Naive thymus-derived CD4-positive, alpha-beta T cell (primary cell): ENCODE measurements at regions not wholly inside any gene's neighbourhood (a gene's known extent, or its start where the extent isn't known, plus 50 kb on each side); places are given as distances from the start of the nearest gene placed in this dataset.
"Not testable (repeated sequence)": the region's sequence is repeated elsewhere in the genome, so short reads cannot be mapped to it uniquely, and the experiment has no call there.

Experiments
- ATAC-seq: fragments of 150-1000 bp; cut with Tn5 transposase; 2 replicates; pipeline ENCODE4 v1.10.0; 2021; ENCODE audit warnings: mild to moderate bottlenecking, moderate library complexity
- CTCF ChIA-PET: fragments of 350-600 bp; sonication (Branson Sonifier 250); formaldehyde crosslinking; loops from one replicate; lab custom pipeline; 2021; ENCODE audit warnings: antibody characterized with exemption; lab: Charles Lee
- POLR2A ChIA-PET: fragments of 350-600 bp; sonication (Branson Sonifier 250); formaldehyde crosslinking; loops from one replicate; lab custom pipeline; 2021; ENCODE audit warnings: antibody characterized with exemption, inconsistent platforms; lab: Charles Lee
- DNase-seq, 9 donors: peaks; one replicate each; pipeline versions ENCODE4 v3.0.0 to v3.0.0-alpha.2; 2020 to 2022; ENCODE audit warnings: mixed read lengths in 1 of 9
- H3K27ac ChIP-seq: one replicate; pipeline ENCODE4 v1.7.0; 2013; ENCODE audit warnings: mild to moderate bottlenecking, low read depth, low read length, moderate library complexity
- H3K27me3 ChIP-seq, 2 donors: one replicate each; pipeline ENCODE4 v1.7.0; 2013; ENCODE audit warnings: low read length in 2 of 2, mild to moderate bottlenecking in 2 of 2, moderate library complexity in 2 of 2; ENCODE audit not compliant: control insufficient read depth in 2 of 2, insufficient read depth in 2 of 2
- H3K36me3 ChIP-seq, 3 experiments: 1 replicate in 2 of 3; 2 replicates in 1 of 3; pipeline ENCODE4 v1.7.0; 2013; ENCODE audit warnings: low read length in 3 of 3, mild to moderate bottlenecking in 3 of 3, moderate library complexity in 1 of 3; ENCODE audit not compliant: insufficient read depth in 3 of 3, control insufficient read depth in 2 of 3
- H3K4me1 ChIP-seq, 2 donors: one replicate each; pipeline ENCODE4 v1.7.0; 2013; ENCODE audit warnings: low read length in 2 of 2, mild to moderate bottlenecking in 2 of 2, moderate library complexity in 1 of 2; ENCODE audit not compliant: control insufficient read depth in 2 of 2, insufficient read depth in 2 of 2
- H3K4me3 ChIP-seq: 2 replicates; pipeline ENCODE4 v1.7.0; 2013; ENCODE audit warnings: mild to moderate bottlenecking, low read length
- H3K9me3 ChIP-seq, 3 experiments: 1 replicate in 2 of 3; 2 replicates in 1 of 3; pipeline ENCODE4 v1.7.0; 2013; ENCODE audit warnings: low read length in 3 of 3; ENCODE audit not compliant: control insufficient read depth in 2 of 3
- H3K27ac Mint-ChIP-seq, 9 donors: one replicate each; pipeline ENCODE4 v1.8.0; 2020 to 2022; ENCODE audit warnings: mixed read lengths in 9 of 9, mild to moderate bottlenecking in 8 of 9, moderate library complexity in 5 of 9, inconsistent platforms in 2 of 9
- H3K27me3 Mint-ChIP-seq, 5 donors: one replicate each; pipeline ENCODE4 v1.8.0; 2021 to 2022; ENCODE audit warnings: mixed read lengths in 5 of 5, mild to moderate bottlenecking in 1 of 5
- H3K36me3 Mint-ChIP-seq, 5 donors: one replicate each; pipeline ENCODE4 v1.8.0; 2020 to 2022; ENCODE audit warnings: mixed read lengths in 5 of 5, mild to moderate bottlenecking in 3 of 5, inconsistent platforms in 1 of 5
- H3K4me1 Mint-ChIP-seq, 7 donors: one replicate each; pipeline ENCODE4 v1.8.0; 2020 to 2022; ENCODE audit warnings: mixed read lengths in 7 of 7, mild to moderate bottlenecking in 3 of 7, inconsistent platforms in 1 of 7
- H3K4me3 Mint-ChIP-seq, 10 donors: one replicate each; pipeline ENCODE4 v1.8.0; 2020 to 2022; ENCODE audit warnings: mild to moderate bottlenecking in 10 of 10, mixed read lengths in 10 of 10, moderate library complexity in 6 of 10, inconsistent platforms in 2 of 10
- H3K9me3 Mint-ChIP-seq, 11 donors: one replicate each; pipeline ENCODE4 v1.8.0; 2020 to 2022; ENCODE audit warnings: mixed read lengths in 11 of 11, mild to moderate bottlenecking in 4 of 11, inconsistent platforms in 1 of 11, moderate library complexity in 1 of 11
- intact Hi-C, 2 donors: fragments of 100-400 bp; cut with micrococcal nuclease; formaldehyde crosslinking; loops; one replicate each; pipeline ENCODE4 v1.15.1; 2023

GRCh38 chr13:89515948-89516347 is 1831.5 kb upstream of the MIR17HG start:
- Mint-ChIP-seq H3K36me3 (no peaks in the 10 kb centered on the region), H3K27me3 (no peaks in the 10 kb centered on the region), H3K4me3 (no peak overlapping the region), H3K4me1 (no peaks in the 10 kb centered on the region), H3K27ac (no peak overlapping the region), H3K9me3 (peaks cover 5 to 34% (median 7%) of the 10 kb centered on the region in 11 donors)
- H3K27ac ChIP-seq = no peak overlapping the region
- H3K27me3 ChIP-seq = no peaks in the 10 kb centered on the region
- POLR2A ChIA-PET = no interaction called here
- H3K9me3 ChIP-seq = peaks cover 0 to 4% (median 0%) of the 10 kb centered on the region in 3 experiments
- no peaks in the 10 kb centered on the region for H3K36me3 ChIP-seq
- no peaks in the 10 kb centered on the region for H3K4me1 ChIP-seq
- no peak for DNase-seq
- intact Hi-C loops = no loop called here
- CTCF ChIA-PET = no interaction called here
- no peak overlapping the region for H3K4me3 ChIP-seq
- no peak for ATAC-seq

DNA sequence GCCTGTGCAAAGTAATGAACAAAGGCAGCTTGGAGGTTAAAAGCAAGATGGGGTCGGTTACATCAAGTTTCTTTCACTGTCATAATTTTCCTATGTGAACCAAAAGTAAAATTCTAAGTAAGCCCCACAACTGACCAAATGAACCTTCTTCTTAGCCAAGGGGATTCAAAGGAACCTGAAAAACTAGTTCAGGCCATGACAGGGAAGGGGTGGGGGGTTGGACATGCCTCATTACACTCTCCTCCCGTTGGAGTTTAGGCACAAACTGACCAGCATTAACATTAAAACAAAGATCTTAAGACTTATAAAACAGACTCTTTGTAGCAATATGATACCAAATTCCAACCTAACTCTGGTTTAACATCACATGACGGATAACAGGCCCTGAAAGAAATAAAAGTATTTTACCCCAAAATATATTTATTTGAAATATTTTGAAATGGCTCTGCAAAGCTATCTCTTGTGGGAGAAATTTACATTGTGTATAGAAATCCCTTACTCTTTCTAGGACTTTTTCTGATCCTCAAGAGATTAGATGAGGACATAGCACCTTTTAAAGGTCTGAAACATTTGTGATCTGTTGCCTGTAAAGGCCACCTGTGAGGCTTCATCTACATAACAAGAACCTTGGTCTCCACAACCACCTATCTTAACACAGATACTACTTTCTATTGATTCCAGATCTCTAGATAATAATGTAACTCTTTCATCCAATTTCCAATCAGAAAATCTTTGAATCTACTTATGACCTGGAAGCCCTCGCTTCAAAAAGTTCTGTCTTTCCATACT is 1829.0 kb upstream of the MIR17HG start:
- intact Hi-C loops = no loop called here
- H3K27me3 Mint-ChIP-seq = no peaks in the 10 kb centered on the region
- CTCF ChIA-PET = no interaction called here
- Histone ChIP-seq H3K27ac (no peak overlapping the region), H3K9me3 (peaks cover 0 to 4% (median 0%) of the 10 kb centered on the region in 3 experiments), H3K36me3 (no peaks in the 10 kb centered on the region), H3K4me1 (no peaks in the 10 kb centered on the region), H3K4me3 (no peak overlapping the region), H3K27me3 (no peaks in the 10 kb centered on the region)
- H3K4me3 Mint-ChIP-seq = no peak overlapping the region
- H3K27ac Mint-ChIP-seq = no peak overlapping the region
- POLR2A ChIA-PET = no interaction called here
- H3K36me3 Mint-ChIP-seq = no peaks in the 10 kb centered on the region
- H3K4me1 Mint-ChIP-seq = no peaks in the 10 kb centered on the region
- H3K9me3 Mint-ChIP-seq = peaks cover 2 to 30% (median 6%) of the 10 kb centered on the region in 11 donors
- no peak for ATAC-seq
- DNase-seq = no peak

DNA sequence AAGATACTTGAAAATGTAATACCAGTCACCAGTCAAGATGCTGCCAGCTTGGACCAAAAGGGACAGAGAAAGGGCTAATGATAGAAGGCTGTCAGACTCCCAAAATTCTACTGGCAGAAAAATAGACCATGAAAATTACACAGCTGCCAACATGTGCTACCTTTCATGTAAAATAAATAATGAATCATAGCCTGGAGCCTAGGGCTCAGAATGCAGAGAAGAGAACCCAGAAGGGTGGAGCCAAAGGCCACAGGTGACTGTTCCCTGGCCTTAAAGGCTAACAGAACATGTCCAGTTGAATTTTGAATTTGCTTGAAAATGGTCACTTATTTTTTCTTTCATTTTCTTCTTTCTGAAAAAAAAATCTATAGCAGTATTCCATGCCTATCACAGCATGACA is 1827.0 kb upstream of the MIR17HG start:
- ATAC-seq (no peak), DNase-seq (no peak)
- Mint-ChIP-seq H3K27me3 (no peaks in the 10 kb centered on the region), H3K4me3 (no peak overlapping the region), H3K4me1 (no peaks in the 10 kb centered on the region), H3K27ac (no peak overlapping the region), H3K9me3 (peaks cover 2 to 26% (median 6%) of the 10 kb centered on the region in 11 donors), H3K36me3 (no peaks in the 10 kb centered on the region)
- Histone ChIP-seq H3K27ac (no peak overlapping the region), H3K9me3 (no peaks in the 10 kb centered on the region), H3K4me1 (peaks cover 0 to 3% of the 10 kb centered on the region in 2 donors), H3K36me3 (no peaks in the 10 kb centered on the region), H3K4me3 (no peak overlapping the region), H3K27me3 (no peaks in the 10 kb centered on the region)
- POLR2A ChIA-PET = no interaction called here
- CTCF ChIA-PET = no interaction called here
- intact Hi-C loops = no loop called here

DNA sequence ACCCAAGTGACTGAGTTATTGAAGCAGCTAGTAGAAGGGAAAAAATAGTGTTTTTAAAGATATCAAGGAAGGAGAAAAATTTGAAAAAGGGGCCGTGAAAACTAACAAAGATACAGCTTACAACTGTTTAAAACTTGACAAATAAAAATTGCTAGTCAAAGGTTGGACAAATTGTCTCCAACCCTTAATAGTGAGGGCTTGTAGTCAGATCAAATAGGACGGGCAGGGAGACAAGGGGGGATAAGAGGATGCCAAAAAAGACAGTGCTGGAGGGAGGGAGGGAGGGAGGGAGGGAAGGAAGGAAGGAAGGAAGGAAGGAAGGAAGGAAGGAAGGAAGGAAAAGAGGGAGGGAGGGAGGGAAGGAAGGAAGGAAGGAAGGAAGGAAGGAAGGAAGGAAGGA is 1825.8 kb upstream of the MIR17HG start:
- H3K36me3 ChIP-seq, DNase-seq, H3K4me1 Mint-ChIP-seq, H3K9me3 ChIP-seq, H3K27me3 Mint-ChIP-seq, POLR2A ChIA-PET, H3K36me3 Mint-ChIP-seq, H3K27ac Mint-ChIP-seq, ATAC-seq, H3K4me3 ChIP-seq, H3K27me3 ChIP-seq, CTCF ChIA-PET, H3K4me1 ChIP-seq, H3K27ac ChIP-seq, intact Hi-C loops, H3K4me3 Mint-ChIP-seq: not testable (repeated sequence)
- peaks cover 2 to 26% (median 6%) of the 10 kb centered on the region in 11 donors for H3K9me3 Mint-ChIP-seq

DNA sequence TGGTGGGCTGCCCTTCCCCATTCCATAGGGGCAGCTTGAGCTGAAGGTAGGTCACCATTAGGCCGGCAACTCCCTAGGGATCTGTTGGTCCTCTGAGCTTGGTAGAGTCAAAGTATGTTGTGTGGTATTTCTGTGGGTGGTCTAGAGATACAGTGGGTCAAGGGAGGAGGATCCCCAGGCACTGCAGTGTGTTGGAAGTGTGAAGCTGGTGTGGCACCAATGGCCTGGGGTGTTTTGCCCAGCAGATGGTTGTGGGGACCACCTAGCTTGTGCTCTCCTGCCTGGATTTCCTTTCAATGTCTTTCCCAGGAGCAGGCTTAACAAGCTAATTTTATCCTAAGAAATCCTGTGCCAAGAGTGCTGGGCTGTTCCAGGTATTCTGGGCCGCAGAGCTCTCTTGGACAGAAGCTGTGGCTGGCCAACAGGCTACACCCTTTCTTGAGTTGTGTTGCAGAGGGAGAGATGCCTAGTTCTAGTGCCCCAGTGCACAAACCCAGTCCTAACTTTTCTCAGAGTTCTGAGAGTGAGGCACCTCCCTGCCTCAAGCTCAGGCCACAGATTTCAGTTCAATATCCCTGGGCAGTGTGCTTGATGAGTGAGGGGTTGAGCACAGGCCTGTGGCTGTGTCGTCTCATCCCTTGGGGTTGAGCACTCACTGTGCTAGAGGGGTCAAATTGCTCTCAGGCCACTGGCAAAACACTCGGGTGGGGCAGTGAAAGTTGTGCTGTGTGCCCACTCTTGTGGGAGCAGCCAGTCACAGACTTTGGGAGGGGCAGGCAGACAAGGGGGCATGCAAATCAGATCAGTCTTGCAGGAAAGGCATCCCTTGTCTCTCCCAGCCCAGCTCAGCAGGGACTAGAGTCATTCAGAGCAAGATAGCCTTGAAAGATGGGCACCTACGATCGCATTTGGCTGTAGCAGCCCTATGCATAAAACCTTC is 1806.1 kb upstream of the MIR17HG start:
- H3K36me3 Mint-ChIP-seq = no peaks in the 10 kb centered on the region
- no peak overlapping the region for H3K4me3 ChIP-seq
- H3K4me1 ChIP-seq = no peaks in the 10 kb centered on the region
- no peak for ATAC-seq
- H3K27me3 Mint-ChIP-seq = no peaks in the 10 kb centered on the region
- H3K4me1 Mint-ChIP-seq = no peaks in the 10 kb centered on the region
- ChIA-PET POLR2A (no interaction called here), CTCF (no interaction called here)
- intact Hi-C loops = no loop called here
- no peaks in the 10 kb centered on the region for H3K36me3 ChIP-seq
- H3K27ac ChIP-seq = no peak overlapping the region
- no peak for DNase-seq
- peaks cover 0 to 21% (median 9%) of the 10 kb centered on the region in 11 donors for H3K9me3 Mint-ChIP-seq
- no peaks in the 10 kb centered on the region for H3K27me3 ChIP-seq
- no peak overlapping the region for H3K27ac Mint-ChIP-seq
- H3K9me3 ChIP-seq = peaks cover 0 to 4% (median 0%) of the 10 kb centered on the region in 3 experiments
- H3K4me3 Mint-ChIP-seq = no peak overlapping the region

DNA sequence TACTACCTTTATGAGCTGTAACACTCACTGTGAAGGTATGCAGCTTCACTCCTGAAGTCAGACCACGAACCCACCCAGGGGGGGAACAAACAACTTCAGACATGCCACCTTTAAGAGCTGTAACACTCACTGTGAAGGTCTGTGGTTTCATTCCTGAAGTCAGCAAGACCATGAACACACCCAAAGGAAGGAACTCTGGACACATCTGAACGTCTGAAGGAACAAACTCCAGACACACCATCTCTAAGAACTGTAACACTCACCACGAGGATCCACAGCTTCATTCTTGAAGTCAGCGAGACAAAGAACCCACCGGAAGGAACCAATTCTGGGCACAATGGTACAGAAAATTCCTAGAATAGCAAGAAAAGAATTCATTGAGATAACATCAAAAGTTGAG is 1796.5 kb upstream of the MIR17HG start:
- H3K36me3 ChIP-seq = no peaks in the 10 kb centered on the region
- intact Hi-C loops = no loop called here
- H3K4me1 ChIP-seq = no peaks in the 10 kb centered on the region
- H3K27ac ChIP-seq = no peak overlapping the region
- no peaks in the 10 kb centered on the region for H3K27me3 ChIP-seq
- Mint-ChIP-seq H3K4me1 (no peaks in the 10 kb centered on the region), H3K27ac (no peak overlapping the region), H3K9me3 (peaks cover 0 to 14% (median 5%) of the 10 kb centered on the region in 11 donors), H3K4me3 (no peak overlapping the region), H3K27me3 (no peaks in the 10 kb centered on the region), H3K36me3 (no peaks in the 10 kb centered on the region)
- H3K4me3 ChIP-seq = no peak overlapping the region
- ATAC-seq = no peak
- no peaks in the 10 kb centered on the region for H3K9me3 ChIP-seq
- DNase-seq = no peak
- CTCF ChIA-PET = interaction anchor here (0.6 kb wide), 1 partner anchor 236 kb away, joined by 4 read pairs; no protein-coding TSS in a partner anchor
- POLR2A ChIA-PET = no interaction called here
